GM12891 (cell line): ENCODE measurements at regions not wholly inside any gene's neighbourhood (a gene's known extent, or its start where the extent isn't known, plus 50 kb on each side); places are given as distances from the start of the nearest gene placed in this dataset.
"Not testable (repeated sequence)": the region's sequence is repeated elsewhere in the genome, so short reads cannot be mapped to it uniquely, and the experiment has no call there.

Source experiments
- POLR2A ChIP-seq: IDR thresholded peaks from 2 replicates; pipeline ENCODE4 v1.6.1; 2011; ENCODE audit warnings: low read depth, low read length, control low read depth
- POLR2AphosphoS5 ChIP-seq: IDR thresholded peaks from 2 replicates; pipeline ENCODE4 v1.6.1; 2011; ENCODE audit warnings: low read depth, low read length, control low read depth
- SPI1 ChIP-seq: IDR thresholded peaks from 2 replicates; pipeline ENCODE4 v1.6.1; 2011; ENCODE audit warnings: low read depth, low read length, control low read depth
- TAF1 ChIP-seq: IDR thresholded peaks from 2 replicates; pipeline ENCODE4 v1.6.1; 2011; ENCODE audit warnings: low read depth, low read length, control low read depth

DNA sequence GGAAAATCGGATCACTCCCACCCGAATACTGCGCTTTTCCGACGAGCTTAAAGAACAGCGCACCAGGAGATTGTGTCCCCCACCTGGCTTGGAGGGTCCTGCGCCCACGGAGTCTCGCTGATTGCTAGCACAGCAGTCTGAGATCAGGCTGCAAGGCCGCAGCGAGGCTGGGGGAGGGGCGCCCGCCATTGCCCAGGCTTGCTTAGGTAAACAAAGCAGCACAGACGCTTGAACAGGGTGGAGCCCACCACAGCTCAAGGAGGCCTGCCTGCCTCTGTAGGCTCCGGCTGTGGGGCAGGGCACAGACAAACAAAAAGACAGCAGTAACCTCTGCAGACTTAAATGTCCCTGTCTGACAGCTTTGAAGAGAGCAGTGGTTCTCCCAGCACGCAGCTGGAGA lies 413.4 kb downstream of the MAGEE1 start:
- not testable (repeated sequence) for TF ChIP-seq POLR2A, POLR2AphosphoS5, TAF1, SPI1
